ENCODE measurements at regions not wholly inside any gene's neighbourhood (a gene's known extent, or its start where the extent isn't known, plus 50 kb on each side); places are given as distances from the start of the nearest gene placed in this dataset.

DNA sequence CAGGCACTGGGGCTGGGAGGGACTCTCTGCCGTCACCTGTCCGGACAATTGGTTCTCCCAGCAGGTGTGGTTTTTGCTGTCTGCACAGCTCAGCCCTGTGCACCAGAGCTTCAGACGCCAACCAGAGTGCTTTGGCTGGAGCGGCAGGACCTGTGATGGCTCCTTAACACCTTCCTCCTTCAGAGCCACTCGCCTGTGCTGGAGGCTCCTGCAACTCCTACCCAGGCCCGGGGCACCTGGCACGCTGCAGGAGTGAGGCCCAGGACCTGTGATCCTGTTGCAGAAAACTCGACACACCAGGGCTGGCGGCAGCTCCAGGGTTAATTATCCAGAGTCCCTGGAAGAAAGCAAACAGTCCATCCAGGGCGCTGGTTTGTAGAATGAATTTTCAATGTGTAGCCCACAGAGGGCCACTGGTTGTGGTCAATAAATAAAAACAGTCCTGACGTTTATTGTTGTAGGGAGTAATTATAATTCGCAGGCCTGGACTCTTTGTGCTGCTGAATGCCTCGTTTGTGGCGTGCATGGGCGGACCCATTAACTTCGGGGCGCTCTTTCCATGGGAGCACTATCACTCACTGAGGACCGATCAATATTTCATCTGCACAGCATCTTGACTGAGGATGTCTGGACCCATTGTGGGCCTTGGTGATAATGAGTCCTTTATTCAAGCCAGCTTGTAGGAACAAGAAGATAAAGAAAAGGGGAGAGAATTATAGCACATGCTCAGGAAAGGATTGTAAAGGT lies 339.7 kb upstream of the IRX4 start:
- DNase-seq = no peak

DNA sequence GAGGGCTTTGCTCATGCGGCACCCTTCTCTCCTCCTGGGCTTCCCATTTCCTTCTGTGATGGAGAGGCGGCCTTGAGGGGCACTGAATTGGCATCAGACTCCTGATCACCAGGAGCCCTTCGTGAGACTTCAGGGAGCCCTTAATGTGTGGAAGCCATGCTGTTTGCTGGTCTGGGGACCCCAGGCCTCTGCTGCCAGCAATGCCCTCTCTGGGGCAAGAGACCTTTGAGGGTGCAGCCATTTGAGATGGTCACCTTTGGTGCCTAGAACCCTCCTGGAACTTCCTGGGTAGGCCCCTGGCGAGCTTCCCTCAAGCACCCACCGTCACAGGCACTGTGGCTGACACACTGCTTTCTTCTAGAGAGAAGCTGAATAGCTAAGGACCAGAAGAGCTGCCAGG lies 338.7 kb upstream of the IRX4 start:
- DNase-seq = no peak

DNA sequence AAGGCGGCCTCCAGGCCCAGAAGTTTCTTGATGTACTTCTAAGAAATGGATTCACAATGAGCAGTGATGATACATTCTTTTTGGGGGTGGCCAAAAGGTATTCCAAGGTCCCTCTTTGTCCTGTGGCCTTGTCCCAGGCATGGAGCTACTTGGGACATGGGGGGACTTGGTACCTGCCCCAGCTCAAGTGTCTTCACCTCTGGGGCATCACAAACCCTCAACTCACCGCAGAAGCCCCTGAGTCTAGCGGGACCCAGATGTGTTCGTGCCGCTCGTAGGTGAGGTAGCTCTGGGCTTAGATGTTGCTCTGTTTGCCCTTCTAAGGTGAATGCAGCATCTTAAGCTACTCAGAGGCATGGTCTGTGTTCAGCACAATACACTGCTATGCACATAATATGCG lies 338.0 kb upstream of the IRX4 start:
- DNase-seq = no peak

DNA sequence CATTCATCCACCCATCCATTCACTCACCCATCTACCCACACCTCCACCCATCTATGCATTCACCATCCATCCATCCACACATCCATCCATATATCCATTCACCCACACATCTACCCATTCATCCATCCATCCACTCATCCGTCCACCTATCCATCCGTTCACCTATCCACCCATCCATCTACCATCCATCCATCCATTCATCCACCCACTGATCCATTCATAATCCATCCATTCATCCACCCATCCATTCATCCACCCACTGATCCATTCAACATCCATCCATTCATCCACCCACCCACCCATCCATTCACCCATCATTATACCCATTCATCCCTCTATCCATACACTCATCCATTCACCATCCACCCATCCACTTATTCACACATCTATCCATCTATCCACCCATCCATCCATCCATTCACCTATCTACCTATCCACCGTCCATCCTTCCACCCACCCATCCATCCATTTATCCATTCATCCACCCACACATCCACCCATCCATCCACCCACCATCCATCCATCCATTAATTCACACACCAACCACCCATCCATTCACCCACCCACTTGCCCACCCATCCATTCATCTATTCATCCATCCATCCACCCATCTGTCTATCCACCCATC lies 336.5 kb upstream of the IRX4 start:
- no peak for DNase-seq

DNA sequence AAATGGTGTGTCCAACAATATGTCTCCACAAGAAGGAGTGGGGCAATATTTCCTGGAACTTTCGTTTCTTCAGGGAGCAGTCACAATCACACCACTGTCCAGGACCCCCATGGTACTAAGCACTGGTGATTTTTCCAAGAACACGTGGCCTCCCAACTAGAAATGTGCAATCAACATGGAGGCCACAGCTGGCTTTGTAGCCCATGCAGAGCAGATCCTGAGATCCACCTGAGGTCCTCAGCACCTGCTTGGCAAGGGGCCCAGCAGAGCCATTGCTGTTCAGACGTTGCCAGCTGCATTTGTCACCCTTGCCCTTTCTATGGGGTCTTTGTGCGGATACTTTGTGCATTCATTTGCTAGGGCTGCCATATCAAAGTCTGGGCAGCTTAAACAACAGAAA lies 334.5 kb upstream of the IRX4 start:
- no peak for DNase-seq

DNA sequence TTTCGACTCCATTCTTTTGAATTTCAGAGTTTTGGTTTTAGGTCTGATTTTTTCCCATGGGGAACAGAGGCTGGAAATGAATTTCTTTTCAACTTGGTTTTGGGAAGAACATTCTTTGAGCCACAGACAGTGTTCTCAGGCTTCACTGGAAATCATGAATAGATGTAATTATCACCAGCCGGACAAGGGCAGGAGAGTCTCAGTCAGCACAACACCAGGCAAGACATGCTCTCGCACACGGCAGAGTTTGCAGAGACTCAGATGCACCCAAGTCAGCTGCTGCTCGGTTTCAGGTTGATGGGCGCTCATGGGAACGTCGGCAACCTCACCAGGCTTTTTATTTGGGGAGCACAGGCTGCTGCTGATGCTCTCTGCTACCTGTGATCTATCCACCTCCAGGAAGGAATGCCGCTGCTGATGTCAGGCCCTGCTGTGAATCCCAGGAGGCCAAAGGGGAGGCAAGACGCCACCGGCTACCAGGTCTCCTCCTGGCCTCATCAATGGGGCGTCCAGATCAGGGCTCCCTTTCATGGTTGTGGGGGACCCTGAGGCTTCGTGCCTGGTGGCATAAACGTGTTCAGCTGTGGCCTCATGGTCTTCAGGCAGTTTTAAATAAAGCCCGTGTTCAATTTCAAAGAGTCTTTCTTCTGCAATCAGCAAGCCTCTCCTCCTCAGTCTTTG lies 332.3 kb upstream of the IRX4 start:
- no peak for DNase-seq

DNA sequence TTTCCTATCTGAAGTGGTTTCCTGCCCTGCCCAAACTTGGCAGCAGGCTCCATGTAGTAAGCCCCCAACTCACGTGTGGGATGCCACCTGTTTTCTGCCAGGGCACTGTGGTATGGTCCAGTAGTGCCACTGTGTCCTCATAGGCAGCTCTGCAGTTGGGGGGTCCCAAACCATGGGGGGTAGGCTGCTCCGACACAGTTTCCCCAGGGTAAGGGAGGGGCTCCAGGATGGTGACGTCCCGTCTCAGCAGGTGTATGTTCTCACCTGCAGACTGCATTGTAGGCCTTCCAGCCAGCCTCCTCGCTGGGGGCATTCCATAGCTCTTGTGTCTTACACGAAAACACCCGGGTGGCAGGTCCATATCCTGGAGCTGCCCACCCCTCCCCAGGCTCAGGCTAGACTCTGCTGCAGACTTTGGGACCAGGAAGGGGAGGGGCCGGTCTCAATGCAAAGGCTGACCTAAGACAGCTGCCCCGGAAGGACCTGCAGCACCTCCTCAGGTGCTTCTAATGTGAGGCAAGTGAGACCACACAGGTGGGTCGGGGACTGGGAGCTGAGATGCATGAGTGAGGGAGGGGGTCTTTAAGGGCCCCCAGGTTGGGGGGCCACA lies 330.5 kb upstream of the IRX4 start:
- DNase-seq = no peak

DNA sequence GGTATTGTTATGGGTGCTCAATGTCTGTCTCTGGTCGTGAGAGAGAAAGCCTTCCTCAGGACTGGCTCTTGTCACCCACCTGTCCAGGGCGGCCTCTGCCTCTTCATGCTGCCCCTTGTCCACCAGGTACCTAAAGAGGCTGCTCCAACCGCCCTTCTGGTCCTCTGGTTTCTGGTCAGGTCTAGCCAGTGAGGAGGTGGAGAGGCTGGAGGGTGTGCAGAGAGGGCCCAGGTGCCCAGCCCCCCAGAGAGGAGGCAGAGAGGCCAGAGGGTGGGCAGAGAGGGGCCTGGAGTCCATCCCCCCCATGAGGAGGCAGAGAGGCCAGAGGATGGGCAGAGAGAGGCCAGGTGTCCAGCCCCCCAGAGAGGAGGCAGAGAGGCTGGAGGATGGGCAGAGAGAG lies 329.8 kb upstream of the IRX4 start:
- DNase-seq = no peak

DNA sequence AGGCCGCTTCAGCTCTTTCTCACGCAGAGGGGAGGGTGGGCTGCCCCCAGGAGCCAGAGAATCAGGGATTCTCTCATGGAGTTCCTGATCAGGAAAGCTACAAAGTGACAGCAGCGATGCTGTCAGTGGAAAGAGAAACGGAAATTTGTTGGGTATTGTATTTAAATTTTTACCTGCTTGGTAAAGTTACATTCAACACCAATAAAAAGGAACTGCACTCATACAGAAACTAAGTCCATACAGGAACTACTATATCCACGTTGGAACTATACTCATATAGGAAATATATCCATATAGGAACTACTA lies 325.5 kb upstream of the IRX4 start:
- DNase-seq = no peak

DNA sequence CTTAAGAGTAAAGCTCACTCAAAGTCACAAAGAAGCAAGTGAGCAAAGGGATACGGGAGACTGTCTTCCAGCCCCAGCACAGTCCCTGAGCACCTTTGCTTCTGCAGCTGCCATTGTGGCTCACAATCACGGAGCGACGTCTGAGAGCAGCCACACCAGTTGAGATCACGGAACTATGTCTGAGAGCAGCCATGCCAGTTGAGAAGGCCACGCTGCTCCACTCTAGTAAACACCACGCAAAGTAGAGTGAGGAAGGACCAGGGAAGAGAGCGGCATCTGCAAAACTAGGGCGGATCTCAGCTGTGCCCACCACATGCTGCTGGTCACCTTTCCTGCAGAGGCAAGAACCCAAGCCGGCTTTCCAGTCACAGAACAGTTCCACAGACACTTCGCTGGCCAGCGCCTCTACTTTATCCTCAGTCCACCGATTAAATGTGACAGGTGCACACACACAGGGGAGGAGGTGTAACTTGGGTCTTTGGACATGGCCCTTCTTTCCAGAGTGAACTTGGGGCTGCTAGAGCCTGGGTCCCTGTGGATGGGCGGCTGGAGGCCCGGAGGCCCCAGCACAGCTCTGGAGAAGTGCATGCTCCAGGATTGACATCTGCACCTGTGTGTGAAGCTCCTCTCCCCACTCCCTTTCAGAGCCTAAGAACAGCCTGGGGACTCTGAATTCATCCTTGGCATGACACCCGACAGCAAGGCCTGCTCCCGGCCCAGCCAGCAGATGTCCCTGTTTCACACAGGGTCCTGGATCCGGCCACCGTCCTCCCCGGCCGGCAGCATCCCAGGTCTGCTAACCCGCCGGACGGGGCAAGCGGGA lies 324.9 kb upstream of the IRX4 start:
- no peak for DNase-seq

DNA sequence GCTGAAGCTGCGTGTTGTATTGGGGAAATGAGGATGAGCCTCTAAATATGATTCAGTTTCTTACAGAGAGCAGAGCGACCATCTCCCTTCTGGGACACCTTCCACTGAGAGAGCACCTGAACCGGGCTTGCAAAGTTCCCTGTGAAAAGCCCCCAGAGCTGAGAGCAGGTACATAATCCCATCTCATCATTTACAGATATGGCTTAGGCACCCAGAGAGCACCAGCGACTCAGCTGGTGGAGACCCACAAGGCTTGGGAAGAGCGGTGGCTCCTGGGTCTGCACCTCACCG lies 324.3 kb upstream of the IRX4 start:
- DNase-seq = no peak

DNA sequence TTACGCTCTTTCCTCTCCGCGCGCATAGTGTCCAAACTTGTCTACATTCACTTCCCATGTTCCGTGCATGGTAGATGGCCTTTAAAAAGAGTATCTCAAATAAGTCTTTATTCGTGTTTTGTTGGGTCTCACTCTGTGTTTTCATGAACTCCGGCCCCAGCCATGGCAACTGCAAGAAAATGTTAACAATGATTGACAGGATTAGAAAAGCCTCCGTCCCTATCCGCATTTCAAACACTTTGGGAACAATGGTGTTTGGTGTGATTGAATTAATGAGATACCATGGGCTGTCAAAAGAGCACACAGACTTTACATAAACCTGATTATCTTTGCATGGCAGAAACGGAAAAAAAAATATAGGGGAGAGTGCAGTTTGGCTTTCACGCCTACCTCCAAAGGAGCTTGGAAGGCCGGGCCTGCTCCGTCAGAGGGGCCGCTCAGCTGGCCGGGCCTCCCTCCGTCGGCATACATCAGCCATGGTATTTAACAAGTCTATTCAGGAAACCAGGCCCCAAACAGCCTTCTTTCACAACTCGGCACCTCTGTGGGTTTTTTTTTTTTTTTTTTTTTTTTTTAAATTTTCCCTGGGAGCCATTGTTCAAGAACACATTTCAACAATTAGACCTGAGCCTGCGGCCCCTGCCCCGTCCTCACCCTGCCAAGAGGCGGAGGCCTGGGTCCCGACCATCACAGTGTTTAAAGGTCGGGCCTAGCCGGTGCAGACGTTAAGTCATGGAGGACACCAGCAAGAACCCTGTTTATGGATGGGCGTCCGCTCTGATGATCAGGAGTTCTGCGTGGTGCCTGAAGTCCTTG lies 323.8 kb upstream of the IRX4 start:
- DNase-seq = no peak

DNA sequence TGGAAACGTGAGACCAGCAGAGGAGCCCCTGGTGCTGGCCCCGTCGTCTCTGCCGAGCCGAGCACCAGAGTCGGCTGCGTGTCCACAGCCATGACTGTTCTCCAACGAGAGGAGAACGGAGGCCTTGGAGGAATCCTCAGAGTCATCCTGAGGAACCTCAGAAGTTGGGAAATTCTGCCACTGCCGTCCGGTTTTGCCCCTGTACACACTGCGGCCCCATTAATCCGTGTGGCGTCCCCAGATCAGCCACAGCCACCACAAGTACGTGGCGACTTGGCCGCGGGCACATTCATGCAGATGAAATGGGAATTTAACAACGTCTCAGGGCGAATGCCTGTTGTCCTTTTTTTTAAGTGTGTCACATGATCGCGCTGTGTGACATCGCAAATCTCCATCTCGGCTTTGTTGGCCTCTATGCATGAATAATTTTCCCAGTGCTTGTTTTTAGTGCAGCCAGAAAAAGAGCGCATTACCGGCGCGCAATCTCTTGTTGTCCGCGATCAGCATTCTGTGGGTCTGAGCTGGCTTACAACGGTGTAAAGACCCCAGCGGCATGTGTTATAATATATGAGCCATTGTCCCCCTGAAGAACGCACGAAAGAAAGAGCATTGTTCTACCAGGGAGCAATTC lies 323.0 kb upstream of the IRX4 start:
- no peak for DNase-seq

DNA sequence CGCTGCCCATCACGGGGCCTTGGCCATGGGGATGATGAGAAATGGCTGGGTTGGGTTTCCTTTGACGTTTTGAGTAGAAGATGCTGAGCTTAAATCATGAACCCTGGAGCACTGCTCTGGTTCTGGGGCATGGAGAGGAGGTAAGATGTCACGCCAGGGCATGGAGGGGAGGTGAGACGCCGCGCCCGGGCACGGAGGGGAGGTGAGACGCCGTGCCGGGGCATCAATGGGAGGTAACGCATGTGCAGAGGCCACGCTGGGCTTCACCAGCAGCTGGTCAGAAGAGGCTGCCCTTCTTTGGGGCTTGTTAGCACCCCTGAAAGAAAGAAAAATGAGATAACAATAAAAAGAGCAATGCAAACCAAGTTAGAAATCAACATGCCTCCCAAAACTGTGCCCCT lies 322.5 kb upstream of the IRX4 start:
- DNase-seq = no peak

DNA sequence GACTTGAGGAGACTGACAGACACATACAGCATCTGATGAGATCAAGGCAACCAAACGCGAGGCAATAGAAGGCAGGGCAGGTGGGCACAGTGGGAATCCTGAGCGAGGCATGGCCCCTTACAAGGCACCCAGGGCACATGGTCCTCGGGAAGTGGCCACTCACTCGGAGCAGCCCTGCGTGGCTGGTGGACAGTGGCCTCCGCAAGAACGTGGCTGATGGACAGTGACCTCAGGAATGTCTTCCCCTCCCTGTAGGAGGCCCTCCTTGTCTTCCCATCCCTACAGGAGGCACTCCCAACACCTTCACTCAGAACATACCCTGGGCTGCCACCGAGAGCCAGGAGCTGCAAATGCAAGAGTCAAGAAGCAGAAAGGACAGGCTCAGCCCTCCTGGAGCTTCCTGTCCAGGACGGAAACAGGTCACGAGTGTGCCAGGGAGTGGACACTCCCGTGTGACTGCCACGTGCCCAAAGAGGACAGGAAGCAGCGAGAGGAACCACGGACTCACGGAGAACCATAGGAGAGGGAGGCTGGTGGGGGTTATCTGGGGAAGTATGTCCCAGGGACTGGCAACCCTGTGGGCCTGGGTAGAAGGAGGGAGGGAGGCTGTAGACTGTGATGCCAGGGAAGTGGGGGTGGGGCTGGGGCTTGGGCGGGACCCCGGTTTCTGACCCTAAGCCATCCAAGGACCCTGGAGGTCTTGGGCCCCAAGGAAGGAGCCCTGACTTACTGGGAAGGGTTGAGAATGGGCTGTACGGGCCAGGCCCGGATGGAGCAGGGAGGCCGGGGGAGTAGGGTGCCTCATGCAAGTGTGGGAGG lies 321.9 kb upstream of the IRX4 start:
- DNase-seq = no peak

DNA sequence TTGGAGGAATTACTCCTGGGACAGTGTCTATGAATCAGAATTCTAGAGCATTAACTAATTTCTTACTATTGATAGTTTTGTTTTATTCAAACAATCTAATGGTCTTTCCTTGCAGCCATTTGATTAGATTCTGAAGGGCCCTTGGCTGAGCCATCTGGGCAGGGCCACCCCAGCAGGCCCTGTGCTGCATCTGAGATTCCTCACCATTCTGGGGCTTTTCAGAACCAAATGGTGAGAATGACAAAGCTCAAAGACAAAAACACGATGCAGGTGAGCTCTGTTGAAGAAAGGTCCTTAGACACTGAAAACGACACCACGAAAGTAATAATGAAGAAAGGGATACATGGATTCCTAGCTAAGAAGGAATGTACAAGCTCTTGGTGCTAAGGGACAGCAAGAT lies 321.0 kb upstream of the IRX4 start:
- no peak for DNase-seq

DNA sequence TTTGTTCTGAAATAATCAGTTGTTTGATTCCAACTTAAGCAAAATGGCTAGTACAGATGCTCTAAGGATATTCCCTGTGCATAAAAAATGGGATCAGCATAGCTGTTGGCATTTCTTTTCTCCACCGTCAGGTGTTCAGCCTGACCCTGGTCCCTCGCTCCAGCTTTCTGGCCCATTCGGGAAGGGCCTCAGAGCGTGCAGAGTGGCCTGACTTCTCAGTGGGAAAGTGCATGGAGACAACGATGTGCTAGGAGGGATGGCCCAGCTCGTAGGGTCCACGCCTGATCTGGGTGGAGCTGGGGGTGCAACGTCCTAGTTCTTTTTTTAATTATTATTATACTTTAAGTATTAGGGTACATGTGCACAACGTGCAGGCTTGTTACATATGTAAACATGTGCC lies 319.1 kb upstream of the IRX4 start:
- DNase-seq = no peak

DNA sequence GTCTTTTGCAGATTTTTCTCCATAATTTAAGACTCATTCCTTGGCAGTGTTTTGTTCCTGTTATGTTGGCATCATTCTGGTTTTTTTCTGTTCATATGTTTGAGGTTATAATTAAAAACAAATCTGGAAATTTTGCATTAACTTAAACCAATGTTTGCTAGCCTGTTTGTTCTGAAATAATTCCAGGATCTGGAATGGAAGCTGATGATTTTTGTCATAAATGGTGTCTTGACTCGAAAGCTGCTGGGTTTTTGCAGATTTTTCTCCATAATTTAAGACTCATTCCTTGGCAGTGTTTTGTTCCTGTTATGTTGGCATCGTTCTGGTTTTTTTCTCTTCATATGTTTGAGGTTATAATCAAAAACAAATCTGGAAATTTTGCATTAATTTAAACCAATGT lies 318.7 kb upstream of the IRX4 start:
- DNase-seq = no peak

DNA sequence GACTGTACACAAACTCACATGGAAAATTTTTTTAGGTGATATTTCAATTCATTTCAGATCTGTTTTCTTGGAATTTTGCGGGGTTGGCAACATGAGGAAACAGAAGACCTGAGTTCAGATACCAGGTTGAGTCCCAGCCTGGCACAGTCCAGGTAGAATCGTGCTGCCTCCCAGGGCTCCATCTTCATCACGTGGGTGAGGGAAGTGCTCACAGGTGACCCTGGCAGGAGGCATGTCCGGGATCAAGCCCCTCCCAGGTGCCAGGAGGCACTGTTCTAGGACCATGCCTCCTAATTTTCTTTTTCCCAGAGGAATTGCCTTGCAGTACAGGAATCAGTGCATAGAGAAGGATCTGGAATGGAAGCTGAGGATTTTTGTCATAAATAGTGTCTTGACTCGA lies 318.3 kb upstream of the IRX4 start:
- no peak for DNase-seq

DNA sequence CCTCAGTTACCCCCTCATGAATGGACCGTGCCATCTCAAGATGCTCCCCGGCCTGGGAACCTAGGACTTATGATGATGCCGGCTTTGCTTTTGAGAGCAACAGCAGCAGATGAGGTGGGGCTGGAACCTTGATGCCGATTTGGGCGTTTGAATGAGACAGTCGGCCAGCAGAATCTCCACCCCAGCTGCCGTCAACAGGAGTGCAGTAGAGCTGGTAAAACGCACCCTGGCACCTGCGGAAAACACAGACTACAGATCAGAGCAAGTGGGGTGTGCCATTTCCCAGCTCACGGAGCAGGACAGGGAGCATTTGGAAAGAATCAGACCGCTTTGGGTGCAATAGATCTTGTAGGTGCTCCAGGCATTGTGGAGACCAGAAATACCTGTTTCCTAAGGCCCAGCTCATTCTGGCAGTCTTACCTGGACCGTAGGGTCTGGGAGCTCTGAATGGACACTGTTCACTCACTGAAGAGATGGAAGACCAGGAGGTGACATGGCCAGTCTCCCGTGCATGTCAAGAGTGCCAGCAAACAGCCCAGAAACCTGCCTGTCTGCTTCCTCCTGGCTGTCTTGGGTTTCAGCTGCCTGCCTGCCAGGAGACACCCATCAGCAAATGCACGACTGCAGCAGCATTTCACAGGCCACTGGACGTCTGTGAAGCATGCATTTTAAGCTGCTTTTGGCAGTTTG lies 317.7 kb upstream of the IRX4 start:
- DNase-seq = no peak

DNA sequence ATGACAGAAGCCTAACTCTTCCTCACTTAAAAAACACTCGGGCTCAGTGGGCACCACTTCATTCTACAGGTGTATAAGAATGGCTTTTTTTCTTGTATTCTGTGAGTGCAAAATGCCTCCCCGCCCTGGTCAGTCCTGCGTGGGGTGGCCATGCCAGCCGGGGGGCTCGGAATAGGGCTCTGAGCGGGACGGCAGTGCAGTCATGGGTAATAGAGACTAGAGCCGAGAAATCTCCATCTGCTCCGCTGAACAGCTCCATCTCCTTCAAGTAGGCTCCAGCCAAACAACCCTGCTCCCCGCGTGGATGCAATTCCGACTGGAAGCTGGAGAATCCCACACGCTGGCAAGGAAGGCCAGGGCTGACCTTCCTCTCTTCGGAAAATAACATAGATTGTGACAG lies 317.0 kb upstream of the IRX4 start:
- DNase-seq = no peak
